ENCODE measurements at regions not wholly inside any gene's neighbourhood (a gene's known extent, or its start where the extent isn't known, plus 50 kb on each side); places are given as distances from the start of the nearest gene placed in this dataset.

GRCh38 chr16:50497592-50497991, 50.6 kb upstream of the NKD1 start:
- peaks cover 13% of the 10 kb centered on the region; the same call in 1 of the 2 replicates for H3K9me2 ChIP-seq (ENCODE audit: insufficient read depth)
- H3K27ac ChIP-seq (ENCODE audit: low read depth), result no peak overlapping the region
- no peaks in the 10 kb centered on the region for H3F3A ChIP-seq (replicated peaks; ENCODE audit: low read depth)
- no peak overlapping the region for H3K4me2 ChIP-seq
- H3K79me2 ChIP-seq (replicated peaks; ENCODE audit: insufficient read depth), result no peaks in the 10 kb centered on the region
- ATAC-seq (no peak), DNase-seq (ENCODE audit: low spot score) (no peak)
- H3K4me3 ChIP-seq, result no peak overlapping the region
- H2AFZ ChIP-seq, result no peak overlapping the region
- H3K4me1 ChIP-seq (ENCODE audit: insufficient read depth), result no peaks in the 10 kb centered on the region
- Mint-ChIP-seq H3K4me1 (peaks cover 4% of the 10 kb centered on the region; the same call in 2 of the 3 replicates), H3K4me3 (no peak overlapping the region), H3K27ac (no peak overlapping the region), H3K27me3 (ENCODE audit: insufficient read depth, low read depth, poor library complexity) (no peaks in the 10 kb centered on the region), H3K36me3 (ENCODE audit: low read depth) (no peaks in the 10 kb centered on the region), H3K9me3 (no peaks in the 10 kb centered on the region)
- no peaks in the 10 kb centered on the region for H4K20me1 ChIP-seq (replicated peaks; ENCODE audit: insufficient read depth)
- no peaks in the 10 kb centered on the region for H3K36me3 ChIP-seq (ENCODE audit: insufficient read depth)
- H3K27me3 ChIP-seq (ENCODE audit: insufficient read depth), result no peaks in the 10 kb centered on the region
- TF ChIP-seq ETS1 (IDR thresholded peaks at IDR 0.05), result no peak
- TF ChIP-seq POLR2AphosphoS5 (IDR thresholded peaks at IDR 0.05; ENCODE audit: low read depth), result no peak
- no peak for TF ChIP-seq NANOG (IDR thresholded peaks at IDR 0.05; ENCODE audit: borderline replicate concordance)
- no peak for TF ChIP-seq ZNF331 (CRISPR knock-in tag; IDR thresholded peaks at IDR 0.05; ENCODE audit: low read depth)
- TF ChIP-seq JUNB (IDR thresholded peaks at IDR 0.05; ENCODE audit: unreplicated experiment), result no peak
- TF ChIP-seq CREB1 (CRISPR knock-in tag; IDR thresholded peaks at IDR 0.05; ENCODE audit: low read depth), result no peak
- no peak for TF ChIP-seq EZH2phosphoT487 (IDR thresholded peaks at IDR 0.05; ENCODE audit: unreplicated experiment)
- no peak for TF ChIP-seq ZNF462 (CRISPR knock-in tag; IDR thresholded peaks at IDR 0.05)
- no peak for TF ChIP-seq CTCF (conservative IDR thresholded peaks at IDR 0.05; ENCODE audit: low read depth in 2 of 2)
- TF ChIP-seq ZNF114 (CRISPR knock-in tag; IDR thresholded peaks at IDR 0.05), result no peak
- no peak for TF ChIP-seq STAT1 (IDR thresholded peaks at IDR 0.05; ENCODE audit: unreplicated experiment)
- TF ChIP-seq REST (IDR thresholded peaks at IDR 0.05; ENCODE audit: unreplicated experiment), result no peak
- no peak for TF ChIP-seq EZH2 (IDR thresholded peaks at IDR 0.05; ENCODE audit: low read depth, unreplicated experiment)

Measured in GM23338 (cell line).